ENCODE measurements at regions not wholly inside any gene's neighbourhood (a gene's known extent, or its start where the extent isn't known, plus 50 kb on each side); places are given as distances from the start of the nearest gene placed in this dataset.

- TF ChIP-seq EZH2 (IDR thresholded peaks at IDR 0.05; ENCODE audit: low read depth, low read length, severe bottlenecking) (no peak), TAF7 (optimal IDR thresholded peaks at IDR 0.05; ENCODE audit: borderline replicate concordance, low read depth, low read length) (no peak), CTCF (IDR thresholded peaks at IDR 0.05; ENCODE audit: control extremely low read depth in 1 of 3, insufficient read depth in 1 of 3, low read depth in 1 of 3, low read length in 3 of 3) (no peak), KDM1A (IDR thresholded peaks at IDR 0.05; ENCODE audit: borderline replicate concordance, low read length) (no peak), MAX (IDR thresholded peaks at IDR 0.05) (no peak), POLR2AphosphoS5 (IDR thresholded peaks at IDR 0.05; ENCODE audit: low read depth, low read length) (no peak), TAF1 (IDR thresholded peaks at IDR 0.05; ENCODE audit: low read depth, low read length) (no peak), GABPA (IDR thresholded peaks at IDR 0.05; ENCODE audit: borderline replicate concordance, insufficient read depth, low read length) (no peak)
Observed at GRCh38 chr6:40817369-40817768, 221.7 kb downstream of the UNC5CL start.
